H9 (cell line): ENCODE measurements at regions not wholly inside any gene's neighbourhood (a gene's known extent, or its start where the extent isn't known, plus 50 kb on each side); places are given as distances from the start of the nearest gene placed in this dataset.

Experiments
- DNase-seq: peaks from one replicate; pipeline ENCODE4 v3.0.0-alpha.2; 2017
- H2AFZ ChIP-seq: one replicate; pipeline ENCODE4 v1.6.1; 2013; ENCODE audit warnings: mild to moderate bottlenecking, low read length, control low read depth, moderate library complexity
- H2AK5ac ChIP-seq: 2 replicates; pipeline ENCODE4 v1.6.1; 2013; ENCODE audit warnings: low read length, control low read depth, mixed read lengths; ENCODE audit not compliant: insufficient read length
- H2BK120ac ChIP-seq: one replicate; pipeline ENCODE4 v1.6.1; 2013; ENCODE audit warnings: low read depth, mild to moderate bottlenecking, low read length, control low read depth, inconsistent platforms; ENCODE audit not compliant: poor library complexity, severe bottlenecking
- H2BK12ac ChIP-seq: 2 replicates; pipeline ENCODE4 v1.6.1; 2013; ENCODE audit warnings: low read length, control low read depth, mixed read lengths, low read depth; ENCODE audit not compliant: insufficient read length
- H2BK15ac ChIP-seq: 2 replicates; pipeline ENCODE4 v1.6.1; 2013; ENCODE audit warnings: low read depth, low read length, control low read depth
- H2BK20ac ChIP-seq: one replicate; pipeline ENCODE4 v1.6.1; 2013; ENCODE audit warnings: low read depth, mild to moderate bottlenecking, low read length, control low read depth, inconsistent platforms; ENCODE audit not compliant: poor library complexity, severe bottlenecking
- H2BK5ac ChIP-seq: 2 replicates; pipeline ENCODE4 v1.6.1; 2013; ENCODE audit warnings: low read length, control low read depth, mixed read lengths; ENCODE audit not compliant: insufficient read length
- H3K14ac ChIP-seq: 2 replicates; pipeline ENCODE4 v1.6.1; 2013; ENCODE audit warnings: low read length, control low read depth; ENCODE audit not compliant: insufficient read depth
- H3K18ac ChIP-seq: 2 replicates; pipeline ENCODE4 v1.6.1; 2013; ENCODE audit warnings: low read depth, mild to moderate bottlenecking, mixed read lengths, low read length, control low read depth; ENCODE audit not compliant: insufficient read length
- H3K23ac ChIP-seq: 2 replicates; pipeline ENCODE4 v1.6.1; 2013; ENCODE audit warnings: low read length, control low read depth, mixed read lengths, low read depth; ENCODE audit not compliant: insufficient read length
- H3K23me2 ChIP-seq: 2 replicates; pipeline ENCODE4 v1.6.1; 2013; ENCODE audit warnings: low read depth, mild to moderate bottlenecking, mixed read lengths, low read length, control low read depth; ENCODE audit not compliant: insufficient read length, poor library complexity, severe bottlenecking
- H3K27ac ChIP-seq: 2 replicates; pipeline ENCODE4 v1.5.1; 2013; ENCODE audit warnings: low read length, control low read depth, mixed read lengths, low read depth; ENCODE audit not compliant: insufficient read length
- H3K27me3 ChIP-seq: 2 replicates; pipeline ENCODE4 v1.6.1; 2013; ENCODE audit warnings: low read length, control low read depth, inconsistent platforms; ENCODE audit not compliant: insufficient read depth
- H3K4ac ChIP-seq: 2 replicates; pipeline ENCODE4 v1.6.1; 2013; ENCODE audit warnings: low read depth, mild to moderate bottlenecking, control low read depth, inconsistent platforms, low read length, moderate library complexity
- H3K4me1 ChIP-seq: 2 replicates; pipeline ENCODE4 v1.6.1; 2013; ENCODE audit warnings: low read length, control low read depth, inconsistent platforms; ENCODE audit not compliant: insufficient read depth
- H3K4me2 ChIP-seq: 2 replicates; pipeline ENCODE4 v1.6.1; 2013; ENCODE audit warnings: low read length, control low read depth, mixed read lengths; ENCODE audit not compliant: insufficient read length, insufficient read depth
- H3K56ac ChIP-seq: 2 replicates; pipeline ENCODE4 v1.6.1; 2013; ENCODE audit warnings: low read depth, mild to moderate bottlenecking, mixed read lengths, low read length, control low read depth; ENCODE audit not compliant: insufficient read length
- H3K79me1 ChIP-seq: 2 replicates; pipeline ENCODE4 v1.6.1; 2013; ENCODE audit warnings: low read depth, mild to moderate bottlenecking, moderate library complexity, low read length, control low read depth, inconsistent platforms; ENCODE audit not compliant: insufficient read depth, poor library complexity, severe bottlenecking
- H3K79me2 ChIP-seq: 2 replicates; pipeline ENCODE4 v1.6.1; 2013; ENCODE audit warnings: low read length, control low read depth, inconsistent platforms; ENCODE audit not compliant: insufficient read depth
- H3K9ac ChIP-seq: 2 replicates; pipeline ENCODE4 v1.6.1; 2013; ENCODE audit warnings: low read length, control low read depth, mixed read lengths; ENCODE audit not compliant: insufficient read length; ENCODE audit errors: extremely low read depth
- H3K9me3 ChIP-seq: one replicate; pipeline ENCODE4 v1.6.1; 2013; ENCODE audit warnings: low read depth, low read length, inconsistent platforms; ENCODE audit not compliant: control insufficient read depth
- H3T11ph ChIP-seq: one replicate; pipeline ENCODE4 v1.6.1; 2013; ENCODE audit warnings: mild to moderate bottlenecking, low read length, control low read depth, inconsistent platforms
- H4K20me1 ChIP-seq: one replicate; pipeline ENCODE4 v1.6.1; 2013; ENCODE audit not compliant: control insufficient read depth, insufficient read length, insufficient read depth
- H4K5ac ChIP-seq: 2 replicates; pipeline ENCODE4 v1.6.1; 2013; ENCODE audit warnings: low read depth, mild to moderate bottlenecking, mixed read lengths, low read length, control low read depth; ENCODE audit not compliant: insufficient read length
- H4K8ac ChIP-seq: replicated peaks from 2 replicates; pipeline ENCODE4 v1.6.1; 2013; ENCODE audit warnings: low read length, control low read depth, mixed read lengths, low read depth; ENCODE audit not compliant: insufficient read length
- H4K91ac ChIP-seq: 2 replicates; pipeline ENCODE4 v1.6.1; 2013; ENCODE audit warnings: low read depth, mild to moderate bottlenecking, moderate library complexity, mixed read lengths, low read length, control low read depth; ENCODE audit not compliant: insufficient read length
- H3K27ac Mint-ChIP-seq, 3 experiments: 2 replicates in 2 of 3; 3 replicates in 1 of 3; pipeline ENCODE4 v1.8.0; 2020 to 2021; ENCODE audit warnings: mixed read lengths in 3 of 3, mild to moderate bottlenecking in 1 of 3, moderate library complexity in 1 of 3
- H3K27me3 Mint-ChIP-seq: 2 replicates; pipeline ENCODE4 v1.8.0; 2021; ENCODE audit warnings: low read depth, mild to moderate bottlenecking, moderate library complexity, mixed read lengths
- H3K36me3 Mint-ChIP-seq, 3 experiments: 2 replicates in 2 of 3; 3 replicates in 1 of 3; pipeline ENCODE4 v1.8.0; 2020 to 2021; ENCODE audit warnings: low read depth in 3 of 3, mixed read lengths in 3 of 3; ENCODE audit not compliant: insufficient read depth in 1 of 3
- H3K4me1 Mint-ChIP-seq, 2 experiments: 2 replicates each; pipeline ENCODE4 v1.8.0; 2020; ENCODE audit warnings: mixed read lengths in 2 of 2
- H3K4me3 Mint-ChIP-seq, 2 experiments: 2 replicates in 1 of 2; 3 replicates in 1 of 2; pipeline ENCODE4 v1.8.0; 2020 to 2021; ENCODE audit warnings: mild to moderate bottlenecking in 2 of 2, mixed read lengths in 2 of 2, moderate library complexity in 1 of 2
- H3K9me3 Mint-ChIP-seq, 2 experiments: 2 replicates in 1 of 2; 3 replicates in 1 of 2; pipeline ENCODE4 v1.8.0; 2020; ENCODE audit warnings: mild to moderate bottlenecking in 2 of 2, mixed read lengths in 2 of 2, moderate library complexity in 1 of 2
- WGBS: extraction: QIAGEN DNeasy Blood & Tissue Kit; methylation state at CpG from one replicate; pipeline ENCODE4 v1.1.7; 2013; ENCODE audit warnings: missing lambda C conversion rate, low lambda C conversion rate, mixed read lengths; ENCODE audit not compliant: insufficient read length; ENCODE audit errors: extremely low coverage; 5-methylcytosine and 5-hydroxymethylcytosine counted together
- TF ChIP-seq, protein P1 (sequence below): fragments of 200-600 bp; sonication (generic); conservative IDR thresholded peaks from 3 replicates; pipeline ENCODE4 v1.8.0; 2021; ENCODE audit warnings: antibody characterized with exemption, mild to moderate bottlenecking

DNA sequence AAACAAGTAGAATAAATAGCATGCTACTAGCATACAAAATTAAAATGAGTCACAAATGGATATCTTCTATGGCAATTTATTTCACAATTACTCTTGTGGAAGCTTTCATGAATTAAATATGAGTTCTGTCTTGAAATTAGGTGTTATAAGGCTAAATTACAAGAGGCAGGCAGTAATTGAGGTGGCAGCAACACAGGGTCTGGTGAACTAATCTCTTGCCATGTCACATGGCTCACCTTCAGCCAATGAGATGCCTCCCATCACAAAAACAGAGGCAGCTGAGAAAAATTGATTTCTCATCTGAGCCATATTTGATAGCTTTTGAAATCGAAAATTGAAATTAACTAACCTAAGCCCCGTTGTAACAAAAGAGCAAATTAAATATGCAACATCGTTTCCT is 268.8 kb downstream of the NR2F2 start:
- Histone ChIP-seq H3K4me1 (no peaks in the 10 kb centered on the region), H2BK15ac (no peak overlapping the region), H4K20me1 (no peaks in the 10 kb centered on the region), H3K4ac (no peak overlapping the region), H4K8ac (no peak overlapping the region), H3K27ac (no peak overlapping the region), H3K9ac (no peak overlapping the region), H3K9me3 (no peaks in the 10 kb centered on the region), H2BK5ac (no peak overlapping the region), H3K18ac (no peak overlapping the region), H3K27me3 (no peaks in the 10 kb centered on the region), H3K23me2 (no peaks in the 10 kb centered on the region), H3K23ac (no peak overlapping the region), H4K5ac (no peak overlapping the region), H2AFZ (no peak overlapping the region), H2BK12ac (no peak overlapping the region), H3K79me1 (no peaks in the 10 kb centered on the region), H2BK120ac (no peak overlapping the region), H4K91ac (no peak overlapping the region), H3K79me2 (no peaks in the 10 kb centered on the region), H3K56ac (no peak overlapping the region), H2BK20ac (no peak overlapping the region), H3T11ph (no peak overlapping the region), H2AK5ac (no peak overlapping the region), H3K14ac (no peak overlapping the region), H3K4me2 (no peak overlapping the region)
- Mint-ChIP-seq H3K27ac (no peak overlapping the region), H3K9me3 (no peaks in the 10 kb centered on the region), H3K27me3 (peaks cover 1% of the 10 kb centered on the region; the same call in 1 of the 2 replicates), H3K4me3 (no peak overlapping the region), H3K4me1 (peaks cover under 1 to 3% of the 10 kb centered on the region in 2 experiments; a peak in 3 of 4 replicates), H3K36me3 (no peaks in the 10 kb centered on the region)
- TF ChIP-seq, protein P1, sequence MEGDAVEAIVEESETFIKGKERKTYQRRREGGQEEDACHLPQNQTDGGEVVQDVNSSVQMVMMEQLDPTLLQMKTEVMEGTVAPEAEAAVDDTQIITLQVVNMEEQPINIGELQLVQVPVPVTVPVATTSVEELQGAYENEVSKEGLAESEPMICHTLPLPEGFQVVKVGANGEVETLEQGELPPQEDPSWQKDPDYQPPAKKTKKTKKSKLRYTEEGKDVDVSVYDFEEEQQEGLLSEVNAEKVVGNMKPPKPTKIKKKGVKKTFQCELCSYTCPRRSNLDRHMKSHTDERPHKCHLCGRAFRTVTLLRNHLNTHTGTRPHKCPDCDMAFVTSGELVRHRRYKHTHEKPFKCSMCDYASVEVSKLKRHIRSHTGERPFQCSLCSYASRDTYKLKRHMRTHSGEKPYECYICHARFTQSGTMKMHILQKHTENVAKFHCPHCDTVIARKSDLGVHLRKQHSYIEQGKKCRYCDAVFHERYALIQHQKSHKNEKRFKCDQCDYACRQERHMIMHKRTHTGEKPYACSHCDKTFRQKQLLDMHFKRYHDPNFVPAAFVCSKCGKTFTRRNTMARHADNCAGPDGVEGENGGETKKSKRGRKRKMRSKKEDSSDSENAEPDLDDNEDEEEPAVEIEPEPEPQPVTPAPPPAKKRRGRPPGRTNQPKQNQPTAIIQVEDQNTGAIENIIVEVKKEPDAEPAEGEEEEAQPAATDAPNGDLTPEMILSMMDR, result no peak
- no peak for DNase-seq
- WGBS, result no CpG with 5 or more reads among the region's 3 CpGs
